Suprapubic skin (tissue), 4 donors: ENCODE measurements at regions not wholly inside any gene's neighbourhood (a gene's known extent, or its start where the extent isn't known, plus 50 kb on each side); places are given as distances from the start of the nearest gene placed in this dataset.

Source experiments
- EP300 ChIP-seq: sonication (generic); formaldehyde crosslinking; IDR thresholded peaks from one replicate; pipeline ENCODE4 v1.6.1; 2017; ENCODE audit warnings: antibody characterized with exemption
- POLR2A ChIP-seq, 2 donors: fragments of 450-650 bp; IDR thresholded peaks; one replicate each; pipeline ENCODE4 v1.6.1; 2017; ENCODE audit warnings: antibody characterized with exemption in 2 of 2, mild to moderate bottlenecking in 2 of 2, moderate library complexity in 2 of 2
- POLR2AphosphoS5 ChIP-seq, 3 donors: sonication (generic); formaldehyde crosslinking; IDR thresholded peaks; one replicate each; pipeline ENCODE4 v1.6.1; 2017; ENCODE audit warnings: antibody characterized with exemption in 3 of 3
- TF ChIP-seq, protein P1 (sequence below), 2 donors: fragments of 200-600 bp in 1 of 2; fragments of 450-650 bp in 1 of 2; sonication (generic) in 1 of 2; IDR thresholded peaks; one replicate each; pipeline ENCODE4 v1.5.1; 2016 to 2019; ENCODE audit warnings: antibody characterized with exemption in 2 of 2, mild to moderate bottlenecking in 1 of 2, moderate library complexity in 1 of 2

- TF ChIP-seq, protein P1, sequence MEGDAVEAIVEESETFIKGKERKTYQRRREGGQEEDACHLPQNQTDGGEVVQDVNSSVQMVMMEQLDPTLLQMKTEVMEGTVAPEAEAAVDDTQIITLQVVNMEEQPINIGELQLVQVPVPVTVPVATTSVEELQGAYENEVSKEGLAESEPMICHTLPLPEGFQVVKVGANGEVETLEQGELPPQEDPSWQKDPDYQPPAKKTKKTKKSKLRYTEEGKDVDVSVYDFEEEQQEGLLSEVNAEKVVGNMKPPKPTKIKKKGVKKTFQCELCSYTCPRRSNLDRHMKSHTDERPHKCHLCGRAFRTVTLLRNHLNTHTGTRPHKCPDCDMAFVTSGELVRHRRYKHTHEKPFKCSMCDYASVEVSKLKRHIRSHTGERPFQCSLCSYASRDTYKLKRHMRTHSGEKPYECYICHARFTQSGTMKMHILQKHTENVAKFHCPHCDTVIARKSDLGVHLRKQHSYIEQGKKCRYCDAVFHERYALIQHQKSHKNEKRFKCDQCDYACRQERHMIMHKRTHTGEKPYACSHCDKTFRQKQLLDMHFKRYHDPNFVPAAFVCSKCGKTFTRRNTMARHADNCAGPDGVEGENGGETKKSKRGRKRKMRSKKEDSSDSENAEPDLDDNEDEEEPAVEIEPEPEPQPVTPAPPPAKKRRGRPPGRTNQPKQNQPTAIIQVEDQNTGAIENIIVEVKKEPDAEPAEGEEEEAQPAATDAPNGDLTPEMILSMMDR (IDR thresholded peaks at IDR 0.05): no peak
- TF ChIP-seq POLR2AphosphoS5 (IDR thresholded peaks at IDR 0.05) (no peak), POLR2A (IDR thresholded peaks at IDR 0.05) (no peak), EP300 (no peak)
These were observed 178.4 kb downstream of the HERPUD2 start for GRCh38 chr7:35516498-35516897.
